Uterus (tissue), 3 donors: ENCODE measurements at regions not wholly inside any gene's neighbourhood (a gene's known extent, or its start where the extent isn't known, plus 50 kb on each side); places are given as distances from the start of the nearest gene placed in this dataset.

Source experiments
- DNase-seq, 2 donors: peaks; one replicate each; pipeline ENCODE4 v3.0.0-alpha.2; 2019 to 2020
- H3K27ac ChIP-seq, 2 donors: fragments of 200-600 bp; sonication (generic); 1 replicate in 1 of 2; 2 replicates in 1 of 2; pipeline ENCODE4 v1.5.1; 2016 to 2018
- H3K27me3 ChIP-seq, 2 donors: fragments of 200-600 bp; sonication (generic); one replicate each; pipeline ENCODE4 v1.5.1; 2018 to 2019; ENCODE audit warnings: control low read depth in 1 of 2
- H3K36me3 ChIP-seq, 2 donors: fragments of 200-600 bp; sonication (generic); one replicate each; pipeline ENCODE4 v1.5.1; 2019; ENCODE audit warnings: control low read depth in 1 of 2
- H3K4me1 ChIP-seq, 2 donors: fragments of 200-600 bp; sonication (generic); one replicate each; pipeline ENCODE4 v1.5.1; 2018 to 2019; ENCODE audit warnings: control low read depth in 1 of 2
- H3K4me3 ChIP-seq, 2 donors: fragments of 200-600 bp; sonication (generic); 1 replicate in 1 of 2; 2 replicates in 1 of 2; pipeline ENCODE4 v1.5.1; 2018 to 2019; ENCODE audit warnings: mild to moderate bottlenecking in 1 of 2
- H3K9me3 ChIP-seq, 2 donors: fragments of 200-600 bp; sonication (generic); one replicate each; pipeline ENCODE4 v1.5.1; 2019; ENCODE audit warnings: control low read depth in 1 of 2
- CTCF ChIP-seq, 4 experiments: fragments of 200-600 bp in 2 of 4; fragments of 450-650 bp in 2 of 4; sonication (generic) in 2 of 4; IDR thresholded peaks; one replicate each; pipeline ENCODE4 v1.5.1; 2016 to 2019; ENCODE audit warnings: antibody characterized with exemption in 4 of 4, mild to moderate bottlenecking in 2 of 4, moderate library complexity in 1 of 4
- POLR2A ChIP-seq, 2 donors: fragments of 450-650 bp; IDR thresholded peaks; one replicate each; pipeline ENCODE4 v1.6.1; 2016; ENCODE audit warnings: antibody characterized with exemption in 2 of 2, mild to moderate bottlenecking in 1 of 2, moderate library complexity in 1 of 2
- intact Hi-C: fragments of 100-400 bp; cut with DNase I; formaldehyde crosslinking; loops from one replicate; pipeline ENCODE4 v1.15.1; 2023; ENCODE audit warnings: low total_unique reads
- donor health status: DM: yes; HTN: yes; CAD: no.

GRCh38 chr3:168473334-168473890 lies 377.7 kb upstream of the GOLIM4 start:
- Histone ChIP-seq H3K27ac (no peak overlapping the region), H3K27me3 (no peaks in the 10 kb centered on the region), H3K36me3 (no peaks in the 10 kb centered on the region), H3K4me1 (no peaks in the 10 kb centered on the region), H3K4me3 (no peak overlapping the region), H3K9me3 (no peaks in the 10 kb centered on the region)
- intact Hi-C loops = no loop called here
- DNase-seq = no peak
- no peak for TF ChIP-seq CTCF (IDR thresholded peaks at IDR 0.05)
- no peak for TF ChIP-seq POLR2A (IDR thresholded peaks at IDR 0.05)

- no peak for TF ChIP-seq POLR2A (IDR thresholded peaks at IDR 0.05)
- TF ChIP-seq CTCF (IDR thresholded peaks at IDR 0.05) = no peak
- DNase-seq = no peak
- Histone ChIP-seq H3K4me3 (no peak overlapping the region), H3K27ac (no peak overlapping the region), H3K9me3 (no peaks in the 10 kb centered on the region), H3K4me1 (no peaks in the 10 kb centered on the region), H3K27me3 (no peaks in the 10 kb centered on the region), H3K36me3 (no peaks in the 10 kb centered on the region)
- intact Hi-C loops = no loop called here
Measured at GRCh38 chr3:168472783-168473182, 377.1 kb upstream of the GOLIM4 start.

GRCh38 chr3:168470380-168470779 lies 374.7 kb upstream of the GOLIM4 start:
- no peak for DNase-seq
- no peaks in the 10 kb centered on the region for H3K27me3 ChIP-seq
- H3K9me3 ChIP-seq = no peaks in the 10 kb centered on the region
- no peak overlapping the region for H3K4me3 ChIP-seq
- TF ChIP-seq CTCF (IDR thresholded peaks at IDR 0.05) (no peak), POLR2A (IDR thresholded peaks at IDR 0.05) (no peak)
- no peaks in the 10 kb centered on the region for H3K36me3 ChIP-seq
- intact Hi-C loops = no loop called here
- no peaks in the 10 kb centered on the region for H3K4me1 ChIP-seq
- no peak overlapping the region for H3K27ac ChIP-seq

GRCh38 chr3:168469436-168469835 lies 373.7 kb upstream of the GOLIM4 start:
- no peaks in the 10 kb centered on the region for H3K36me3 ChIP-seq
- H3K27ac ChIP-seq = no peak overlapping the region
- H3K4me3 ChIP-seq = no peak overlapping the region
- H3K4me1 ChIP-seq = no peaks in the 10 kb centered on the region
- intact Hi-C loops = no loop called here
- H3K27me3 ChIP-seq = no peaks in the 10 kb centered on the region
- TF ChIP-seq POLR2A (IDR thresholded peaks at IDR 0.05) = no peak
- no peak for TF ChIP-seq CTCF (IDR thresholded peaks at IDR 0.05)
- no peaks in the 10 kb centered on the region for H3K9me3 ChIP-seq
- no peak for DNase-seq

GRCh38 chr3:168467115-168467714 lies 371.5 kb upstream of the GOLIM4 start:
- intact Hi-C loops = no loop called here
- H3K4me3 ChIP-seq = no peak overlapping the region
- H3K27me3 ChIP-seq = no peaks in the 10 kb centered on the region
- TF ChIP-seq POLR2A (IDR thresholded peaks at IDR 0.05) = no peak
- no peak for TF ChIP-seq CTCF (IDR thresholded peaks at IDR 0.05)
- H3K9me3 ChIP-seq = no peaks in the 10 kb centered on the region
- H3K36me3 ChIP-seq = no peaks in the 10 kb centered on the region
- no peak for DNase-seq
- H3K4me1 ChIP-seq = no peaks in the 10 kb centered on the region
- H3K27ac ChIP-seq = no peak overlapping the region
